ENCODE measurements at regions not wholly inside any gene's neighbourhood (a gene's known extent, or its start where the extent isn't known, plus 50 kb on each side); places are given as distances from the start of the nearest gene placed in this dataset.

DNA sequence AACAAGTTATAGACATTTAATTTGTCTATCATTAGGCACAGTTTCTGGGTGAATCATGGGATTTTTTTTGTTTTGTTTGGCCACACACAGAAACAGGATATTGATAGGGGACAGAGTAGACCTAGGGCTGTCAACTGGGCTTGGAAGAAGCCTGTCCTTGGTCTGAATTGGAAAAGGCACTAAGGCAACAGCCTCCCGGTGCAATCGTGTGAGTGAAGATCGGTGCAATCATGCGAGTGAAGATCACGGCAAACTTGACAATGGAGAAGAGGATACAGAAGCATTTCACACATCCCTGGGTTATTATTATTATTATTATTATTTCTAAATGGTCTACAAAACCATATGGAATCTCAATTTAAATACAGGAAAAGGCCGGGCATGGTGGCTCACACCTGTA lies 94.5 kb downstream of the ACKR3 start (continued):
- TF ChIP-seq JUN (IDR thresholded peaks at IDR 0.05; ENCODE audit: low read depth, low read length) = no peak
- TF ChIP-seq CTBP2 (IDR thresholded peaks at IDR 0.05; ENCODE audit: borderline replicate concordance, insufficient read depth, insufficient read length, low read length) = no peak
- no peak for TF ChIP-seq RBBP5 (IDR thresholded peaks at IDR 0.05; ENCODE audit: borderline replicate concordance, low read depth, low read length)
- no peak for TF ChIP-seq CHD2 (IDR thresholded peaks at IDR 0.05; ENCODE audit: low read length)
- no peak for TF ChIP-seq BRCA1 (IDR thresholded peaks at IDR 0.05; ENCODE audit: low read depth, low read length)
- TF ChIP-seq ZNF274 (IDR thresholded peaks at IDR 0.05; ENCODE audit: borderline replicate concordance, extremely low read depth, low read length) = no peak
- TF ChIP-seq SIRT6 (IDR thresholded peaks at IDR 0.05; ENCODE audit: low read length) = no peak
- no peak for TF ChIP-seq SIN3A (conservative IDR thresholded peaks at IDR 0.05 in 1 of 2, IDR thresholded peaks at IDR 0.05 in 1 of 2; ENCODE audit: low read depth in 1 of 2, low read length in 2 of 2)
- TF ChIP-seq CBX5 (IDR thresholded peaks at IDR 0.05; ENCODE audit: low read depth, low read length) = no peak

All from H1 (cell line).